ENCODE measurements at regions not wholly inside any gene's neighbourhood (a gene's known extent, or its start where the extent isn't known, plus 50 kb on each side); places are given as distances from the start of the nearest gene placed in this dataset.

GRCh38 chr6:37559050-37559449 is 59.4 kb upstream of the CCDC167 start:
- TF ChIP-seq CTCF (optimal IDR thresholded peaks at IDR 0.05 in 1 of 3, IDR thresholded peaks at IDR 0.05 in 1 of 3, conservative IDR thresholded peaks at IDR 0.05 in 1 of 3; ENCODE audit: extremely low read depth in 1 of 3, insufficient read depth in 2 of 3, low read length in 3 of 3) (no peak), EZH2 (IDR thresholded peaks at IDR 0.05; ENCODE audit: low read length) (no peak)
